Epithelial cell of esophagus (primary cell): ENCODE measurements at regions not wholly inside any gene's neighbourhood (a gene's known extent, or its start where the extent isn't known, plus 50 kb on each side); places are given as distances from the start of the nearest gene placed in this dataset.

Experiments used
- DNase-seq: peaks from one replicate; pipeline ENCODE4 v3.0.0; 2010; ENCODE audit warnings: low read depth
- H3K4me3 ChIP-seq: 2 replicates; pipeline ENCODE4 v1.5.1; 2011; ENCODE audit warnings: mild to moderate bottlenecking, low read length, control low read depth
- TF ChIP-seq, protein P1 (sequence below): IDR thresholded peaks from 2 replicates; pipeline ENCODE4 v1.5.1; 2011; ENCODE audit warnings: low read depth, mild to moderate bottlenecking, low read length, control low read depth, inconsistent platforms; ENCODE audit not compliant: insufficient read depth; ENCODE audit errors: missing control alignments

DNA sequence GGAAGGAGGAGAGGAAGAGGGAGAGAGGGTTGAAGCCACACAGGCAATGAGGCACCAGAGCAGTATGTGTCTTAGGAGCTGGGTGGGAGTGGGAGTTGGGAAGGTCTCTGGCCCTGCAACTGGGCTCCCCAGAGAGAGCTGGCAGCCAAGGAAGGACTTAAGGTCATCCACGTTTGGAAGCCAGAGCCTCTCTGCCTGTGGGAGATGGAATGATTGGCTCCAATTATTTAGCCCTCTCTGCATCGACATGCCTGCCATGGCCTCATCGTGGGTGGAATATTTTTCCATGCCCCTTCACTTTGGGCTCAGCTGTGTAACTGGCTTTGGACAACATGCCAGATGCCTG is 478.5 kb downstream of the RPS24 start:
- DNase-seq: no peak
- no peak overlapping the region for H3K4me3 ChIP-seq
- TF ChIP-seq, protein P1, sequence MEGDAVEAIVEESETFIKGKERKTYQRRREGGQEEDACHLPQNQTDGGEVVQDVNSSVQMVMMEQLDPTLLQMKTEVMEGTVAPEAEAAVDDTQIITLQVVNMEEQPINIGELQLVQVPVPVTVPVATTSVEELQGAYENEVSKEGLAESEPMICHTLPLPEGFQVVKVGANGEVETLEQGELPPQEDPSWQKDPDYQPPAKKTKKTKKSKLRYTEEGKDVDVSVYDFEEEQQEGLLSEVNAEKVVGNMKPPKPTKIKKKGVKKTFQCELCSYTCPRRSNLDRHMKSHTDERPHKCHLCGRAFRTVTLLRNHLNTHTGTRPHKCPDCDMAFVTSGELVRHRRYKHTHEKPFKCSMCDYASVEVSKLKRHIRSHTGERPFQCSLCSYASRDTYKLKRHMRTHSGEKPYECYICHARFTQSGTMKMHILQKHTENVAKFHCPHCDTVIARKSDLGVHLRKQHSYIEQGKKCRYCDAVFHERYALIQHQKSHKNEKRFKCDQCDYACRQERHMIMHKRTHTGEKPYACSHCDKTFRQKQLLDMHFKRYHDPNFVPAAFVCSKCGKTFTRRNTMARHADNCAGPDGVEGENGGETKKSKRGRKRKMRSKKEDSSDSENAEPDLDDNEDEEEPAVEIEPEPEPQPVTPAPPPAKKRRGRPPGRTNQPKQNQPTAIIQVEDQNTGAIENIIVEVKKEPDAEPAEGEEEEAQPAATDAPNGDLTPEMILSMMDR: no peak

DNA sequence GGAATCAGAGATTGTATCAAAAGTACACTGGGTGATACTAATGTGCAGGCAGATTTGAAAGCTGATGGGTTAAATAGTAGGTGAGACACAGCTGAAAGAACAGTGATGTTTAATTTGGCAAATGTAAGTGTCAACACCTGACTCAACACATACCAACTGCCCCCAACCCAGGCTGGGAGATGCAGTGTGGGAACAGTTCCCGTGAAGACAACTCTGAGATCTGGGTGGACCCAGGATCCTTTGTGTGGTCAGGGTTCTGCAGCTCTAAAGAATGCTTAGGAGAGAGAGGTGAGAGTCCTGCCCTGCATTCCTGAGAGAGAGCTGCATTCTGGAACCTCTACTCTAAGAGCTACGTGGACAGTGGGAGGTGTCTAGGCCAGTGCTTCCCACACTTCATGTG is 479.7 kb downstream of the RPS24 start:
- TF ChIP-seq, protein P1: no peak
- no peak for DNase-seq
- H3K4me3 ChIP-seq: no peak overlapping the region

DNA sequence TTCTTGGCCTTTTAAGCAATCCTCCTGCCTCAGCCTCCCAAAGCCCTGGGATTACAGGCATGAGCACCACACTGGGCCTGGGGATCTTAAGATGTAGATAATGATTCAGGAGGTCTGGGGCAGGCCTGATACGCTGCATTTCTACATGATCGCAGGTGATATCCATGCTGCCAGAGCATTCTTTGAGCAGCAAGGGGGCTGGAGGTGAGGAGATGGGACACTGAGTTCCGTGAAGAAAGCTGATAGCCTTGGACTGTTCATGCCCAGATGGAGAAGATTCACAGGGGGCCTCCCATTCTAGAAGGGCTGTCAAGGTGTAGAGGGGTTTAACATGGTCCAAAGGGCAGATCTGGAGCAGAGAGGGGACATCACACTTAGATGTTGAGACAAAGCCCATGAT is 480.3 kb downstream of the RPS24 start:
- TF ChIP-seq, protein P1: no peak
- no peak overlapping the region for H3K4me3 ChIP-seq
- no peak for DNase-seq

DNA sequence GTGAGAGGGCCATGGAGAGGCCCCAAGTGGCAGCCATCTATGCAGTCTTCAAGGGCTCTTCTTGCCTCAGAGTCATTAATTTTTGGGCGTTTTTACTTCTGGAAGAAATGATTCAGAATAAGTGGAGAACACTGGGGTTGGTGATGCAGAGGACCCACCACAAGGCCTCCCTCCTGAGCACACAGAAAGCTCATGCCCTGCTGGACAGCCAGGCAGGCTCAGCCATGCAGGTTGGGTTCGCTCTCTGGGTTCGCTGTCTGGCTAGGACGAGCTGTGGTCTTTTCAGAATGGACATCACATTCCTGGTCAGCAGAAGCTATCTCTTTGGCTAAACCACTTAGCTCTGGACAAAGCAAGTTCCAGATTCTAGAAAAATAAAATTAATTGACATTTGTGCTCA is 480.8 kb downstream of the RPS24 start:
- DNase-seq: no peak
- H3K4me3 ChIP-seq: no peak overlapping the region
- TF ChIP-seq, protein P1: no peak

DNA sequence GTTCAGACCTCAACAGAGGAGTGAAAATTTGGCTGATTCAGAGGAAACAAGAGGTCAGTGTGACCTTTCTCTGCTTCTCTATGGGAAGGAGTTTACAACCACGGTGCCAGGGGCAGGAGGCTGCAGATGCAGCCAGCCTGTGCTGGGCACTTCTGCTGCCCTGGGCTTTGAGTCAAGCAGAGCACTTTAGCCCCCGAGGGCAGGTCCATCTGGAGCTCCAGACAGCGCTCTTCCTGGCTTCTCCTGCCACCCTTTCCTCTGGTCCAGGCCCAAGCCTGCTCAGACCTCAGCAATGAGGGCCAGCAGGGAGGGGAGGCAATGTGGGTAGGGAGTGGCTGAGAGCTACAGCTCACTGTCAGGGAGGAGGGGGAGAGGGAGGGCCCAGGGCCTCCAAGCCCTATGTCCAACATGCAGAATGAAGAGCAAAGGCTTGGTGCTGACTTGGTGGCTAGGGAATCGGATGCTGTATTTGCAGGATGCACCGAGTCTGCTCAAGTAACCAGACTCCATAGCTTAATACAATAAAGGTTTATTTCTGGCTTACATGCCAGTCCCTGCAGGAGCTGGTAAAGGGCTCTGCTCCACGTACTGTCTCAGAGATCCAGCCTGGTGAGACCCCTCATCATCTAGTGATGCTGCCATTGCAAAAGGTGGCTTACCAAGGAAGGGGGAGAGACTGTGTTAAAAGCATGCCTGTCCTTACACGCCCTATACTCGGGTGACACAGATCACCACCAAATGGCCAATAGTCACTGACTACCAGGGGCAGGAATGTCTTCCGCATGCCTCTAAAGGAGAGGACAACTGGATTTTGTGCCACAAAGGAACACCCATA is 481.6 kb downstream of the RPS24 start:
- DNase-seq: no peak
- no peak overlapping the region for H3K4me3 ChIP-seq
- TF ChIP-seq, protein P1: no peak

DNA sequence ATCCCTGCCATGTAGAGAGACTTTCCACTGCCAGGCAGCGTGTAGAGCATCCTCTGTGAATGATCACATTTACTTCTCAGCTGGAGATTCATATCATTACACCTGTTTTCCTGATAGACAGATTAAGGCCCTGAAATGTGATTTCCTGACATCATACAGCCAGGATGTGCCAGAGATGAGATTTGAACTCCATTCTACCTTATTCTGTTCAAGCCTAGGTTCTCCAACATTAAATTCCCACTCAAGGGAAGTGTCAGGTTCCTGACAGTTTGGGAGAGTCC is 482.1 kb downstream of the RPS24 start:
- TF ChIP-seq, protein P1: no peak
- no peak overlapping the region for H3K4me3 ChIP-seq
- no peak for DNase-seq

DNA sequence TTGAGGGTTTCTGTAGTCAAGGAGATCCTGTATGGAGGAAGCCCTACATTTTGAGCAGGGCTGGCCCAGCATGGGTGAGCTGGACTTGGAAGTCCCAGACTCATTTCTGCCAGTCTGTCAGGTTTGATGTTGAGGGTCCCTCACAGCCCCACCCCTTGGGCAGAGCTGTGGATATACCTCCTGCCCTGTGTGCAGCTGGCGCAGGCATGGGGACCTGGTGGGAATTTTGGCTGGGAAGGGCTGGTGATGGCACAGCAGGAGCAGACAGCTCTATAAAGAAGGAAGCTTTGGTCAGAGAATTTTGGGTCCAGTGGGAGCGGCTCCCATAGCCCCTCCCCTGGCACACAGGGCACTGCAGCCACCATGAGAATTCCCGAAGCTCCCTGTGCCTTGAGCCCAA is 482.6 kb downstream of the RPS24 start:
- TF ChIP-seq, protein P1: no peak
- no peak overlapping the region for H3K4me3 ChIP-seq
- DNase-seq: no peak
